B cell (primary cell): ENCODE measurements at regions not wholly inside any gene's neighbourhood (a gene's known extent, or its start where the extent isn't known, plus 50 kb on each side); places are given as distances from the start of the nearest gene placed in this dataset.

Experiments used
- ATAC-seq: fragments of 200-7000 bp; cut with Tn5 transposase; one replicate; pipeline ENCODE4 v1.10.0; 2021; ENCODE audit warnings: low read depth, mild to moderate bottlenecking, moderate number of reproducible peaks, moderate library complexity
- CTCF ChIA-PET: fragments of 350-600 bp; sonication (Branson Sonifier 250); formaldehyde crosslinking; loops from one replicate; lab custom pipeline; 2021; ENCODE audit warnings: antibody characterized with exemption, inconsistent platforms; lab: Charles Lee
- POLR2A ChIA-PET: fragments of 350-600 bp; sonication (Branson Sonifier 250); formaldehyde crosslinking; loops from one replicate; lab custom pipeline; 2021; ENCODE audit warnings: antibody characterized with exemption; lab: Charles Lee
- DNase-seq: peaks from one replicate; pipeline ENCODE4 v3.0.0; 2013
- H2AFZ ChIP-seq: 2 replicates; pipeline ENCODE4 v1.6.1; 2012; ENCODE audit warnings: mild to moderate bottlenecking, low read depth, low read length; ENCODE audit not compliant: insufficient read depth, poor library complexity, severe bottlenecking
- H3K27ac ChIP-seq, 2 donors: 1 replicate in 1 of 2; 2 replicates in 1 of 2; pipeline ENCODE4 v1.5.1; 2012 to 2013; ENCODE audit warnings: low read length in 2 of 2, mild to moderate bottlenecking in 2 of 2, moderate library complexity in 1 of 2
- H3K27me3 ChIP-seq, 4 experiments: fragments of 200-600 bp in 1 of 4; sonication (generic) in 1 of 4; replicated peaks in 1 of 4; 1 replicate in 2 of 4; 2 replicates in 2 of 4; pipeline versions ENCODE4 v1.6.1 to v1.7.0; 2013 to 2016; ENCODE audit warnings: low read length in 3 of 4, mild to moderate bottlenecking in 2 of 4, mixed read lengths in 1 of 4, moderate library complexity in 1 of 4; ENCODE audit not compliant: insufficient read depth in 4 of 4, control insufficient read depth in 3 of 4; ENCODE audit errors: control extremely low read depth in 1 of 4
- H3K36me3 ChIP-seq, 2 experiments: replicated peaks in 1 of 2; 1 replicate in 1 of 2; 2 replicates in 1 of 2; pipeline versions ENCODE4 v1.6.1 to v1.7.1; 2013; ENCODE audit warnings: low read length in 1 of 2; ENCODE audit not compliant: insufficient read depth in 2 of 2, control insufficient read depth in 1 of 2; ENCODE audit errors: control extremely low read depth in 1 of 2, extremely low read depth in 1 of 2
- H3K4me1 ChIP-seq, 2 donors: fragments of 200-600 bp in 1 of 2; sonication (generic) in 1 of 2; 1 replicate in 1 of 2; 2 replicates in 1 of 2; pipeline versions ENCODE4 v1.5.1 to v1.6.1; 2013 to 2017; ENCODE audit warnings: low read length in 2 of 2; ENCODE audit not compliant: control insufficient read depth in 2 of 2, insufficient read depth in 2 of 2
- H3K4me2 ChIP-seq: replicated peaks from 2 replicates; pipeline ENCODE3; 2012; ENCODE audit warnings: mild to moderate bottlenecking, low read depth, low read length; ENCODE audit not compliant: poor library complexity, severe bottlenecking
- H3K4me3 ChIP-seq, 5 experiments: fragments of 200-600 bp in 1 of 5; sonication (generic) in 1 of 5; 1 replicate in 3 of 5; 2 replicates in 2 of 5; pipeline versions ENCODE4 v1.5.1 to v1.7.0; 2011 to 2016; ENCODE audit warnings: low read length in 4 of 5, mild to moderate bottlenecking in 4 of 5, low read depth in 2 of 5, control low read depth in 1 of 5, moderate library complexity in 1 of 5; ENCODE audit not compliant: insufficient read depth in 1 of 5; ENCODE audit errors: control extremely low read depth in 1 of 5, extremely low read depth in 1 of 5
- H3K79me2 ChIP-seq: fragments of 200-600 bp; sonication (generic); one replicate; pipeline ENCODE4 v1.6.0; 2016; ENCODE audit warnings: low read length; ENCODE audit not compliant: control insufficient read depth, insufficient read depth
- H3K9ac ChIP-seq: fragments of 200-600 bp; sonication (generic); 2 replicates; pipeline ENCODE4 v1.6.1; 2017; ENCODE audit warnings: mild to moderate bottlenecking, low read length, moderate library complexity
- H3K9me3 ChIP-seq, 3 donors: one replicate each; pipeline versions ENCODE4 v1.6.1 to v1.7.1; 2013; ENCODE audit warnings: low read length in 2 of 3; ENCODE audit not compliant: control insufficient read depth in 2 of 3, insufficient read depth in 1 of 3; ENCODE audit errors: control extremely low read depth in 1 of 3
- H4K20me1 ChIP-seq: 2 replicates; pipeline ENCODE4 v1.6.0; 2012; ENCODE audit warnings: mild to moderate bottlenecking, low read length; ENCODE audit not compliant: insufficient read depth, control insufficient read depth, poor library complexity, severe bottlenecking
- H3K27ac Mint-ChIP-seq: one replicate; pipeline ENCODE4 v1.8.0; 2021; ENCODE audit warnings: mixed read lengths
- H3K27me3 Mint-ChIP-seq: one replicate; pipeline ENCODE4 v1.8.0; 2021; ENCODE audit warnings: mixed read lengths
- H3K4me1 Mint-ChIP-seq: one replicate; pipeline ENCODE4 v1.8.0; 2021; ENCODE audit warnings: mixed read lengths
- H3K4me3 Mint-ChIP-seq: one replicate; pipeline ENCODE4 v1.8.0; 2021; ENCODE audit warnings: mixed read lengths
- H3K9me3 Mint-ChIP-seq: one replicate; pipeline ENCODE4 v1.8.0; 2022; ENCODE audit warnings: mixed read lengths; ENCODE audit not compliant: insufficient read depth
- CTCF ChIP-seq: fragments of 200-600 bp; IDR thresholded peaks from one replicate; pipeline ENCODE4 v1.8.0; 2022; ENCODE audit warnings: antibody characterized with exemption, mild to moderate bottlenecking
- EZH2 ChIP-seq: IDR thresholded peaks from 2 replicates; pipeline ENCODE4 v1.6.1; 2012; ENCODE audit warnings: borderline replicate concordance, low read depth, mild to moderate bottlenecking, moderate library complexity, low read length; ENCODE audit not compliant: insufficient read depth, poor library complexity, severe bottlenecking
- WGBS: methylation state at CpG from one replicate; pipeline ENCODE4 v1.1.5; 2013; ENCODE audit warnings: missing lambda C conversion rate; ENCODE audit not compliant: insufficient coverage; 5-methylcytosine and 5-hydroxymethylcytosine counted together
- intact Hi-C: fragments of 100-400 bp; cut with micrococcal nuclease; formaldehyde crosslinking; loops from one replicate; pipeline ENCODE4 v1.10.0; 2022

GRCh38 chr1:239545466-239545865, 159.1 kb downstream of the CHRM3 start:
- Histone ChIP-seq H3K4me1 (peaks cover 0 to 4% of the 10 kb centered on the region in 2 donors), H3K9ac (no peak overlapping the region), H3K27me3 (no peaks in the 10 kb centered on the region), H3K4me3 (no peak overlapping the region), H3K36me3 (no peaks in the 10 kb centered on the region), H3K79me2 (no peaks in the 10 kb centered on the region), H3K9me3 (no peaks in the 10 kb centered on the region), H3K27ac (no peak overlapping the region), H4K20me1 (no peaks in the 10 kb centered on the region), H3K4me2 (no peak overlapping the region), H2AFZ (no peak overlapping the region)
- Mint-ChIP-seq H3K4me3 (no peak overlapping the region), H3K4me1 (peaks cover 5% of the 10 kb centered on the region), H3K9me3 (no peaks in the 10 kb centered on the region), H3K27me3 (no peaks in the 10 kb centered on the region), H3K27ac (no peak overlapping the region)
- DNase-seq: no peak
- ChIA-PET CTCF (no interaction called here), POLR2A (no interaction called here)
- TF ChIP-seq CTCF: no peak
- intact Hi-C loops: no loop called here
- no peak for ATAC-seq
- no CpG with 5 or more reads among the region's 3 CpGs for WGBS

DNA sequence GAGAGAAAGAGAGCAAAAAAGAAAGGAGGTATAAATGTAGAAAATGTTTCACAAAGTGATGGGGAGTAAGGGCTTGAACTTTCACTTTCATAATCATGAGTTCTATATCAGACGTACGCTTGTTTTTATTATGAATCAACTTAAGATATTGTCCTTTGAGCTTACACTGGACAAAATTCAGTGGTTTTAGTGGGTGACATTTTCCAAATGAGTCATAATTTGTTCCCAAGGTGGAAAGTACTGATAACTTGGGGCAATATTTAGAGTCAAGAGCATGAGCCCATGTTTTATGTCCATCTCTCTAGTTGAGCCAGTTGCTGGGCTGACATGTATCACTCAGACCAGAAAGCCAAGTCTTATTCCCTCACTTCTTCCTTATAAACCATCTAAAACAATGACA, 161.6 kb downstream of the CHRM3 start:
- H3K27me3 ChIP-seq: no peaks in the 10 kb centered on the region
- POLR2A ChIA-PET: no interaction called here
- H3K27ac Mint-ChIP-seq: no peak overlapping the region

More for the DNA sequence above, 161.6 kb downstream of the CHRM3 start:
- Mint-ChIP-seq H3K4me3 (no peak overlapping the region), H3K27me3 (no peaks in the 10 kb centered on the region), H3K9me3 (no peaks in the 10 kb centered on the region), H3K4me1 (peaks cover 5% of the 10 kb centered on the region)
- no CpG with 5 or more reads among the region's 2 CpGs for WGBS
- CTCF ChIA-PET: no interaction called here
- no peak for DNase-seq
- Histone ChIP-seq H3K27ac (no peak overlapping the region), H3K79me2 (no peaks in the 10 kb centered on the region), H3K36me3 (no peaks in the 10 kb centered on the region), H3K4me3 (no peak overlapping the region), H3K4me2 (peak overlapping the region; percentile 36), H2AFZ (peak overlapping the region; percentile 59), H3K9ac (peak overlapping the region; percentile 20), H3K9me3 (no peaks in the 10 kb centered on the region), H4K20me1 (no peaks in the 10 kb centered on the region), H3K4me1 (peaks cover 0 to 4% of the 10 kb centered on the region in 2 donors)
- no peak for TF ChIP-seq CTCF
- no peak for TF ChIP-seq EZH2
- no peak for ATAC-seq
- intact Hi-C loops: no loop called here
